ENCODE measurements at regions not wholly inside any gene's neighbourhood (a gene's known extent, or its start where the extent isn't known, plus 50 kb on each side); places are given as distances from the start of the nearest gene placed in this dataset.
"Not testable (repeated sequence)": the region's sequence is repeated elsewhere in the genome, so short reads cannot be mapped to it uniquely, and the experiment has no call there.

GRCh38 chr7:76901944-76902710 lies 130.0 kb downstream of the SPDYE17 start:
- H3K36me3 Mint-ChIP-seq (ENCODE audit: low read depth); H3K27ac Mint-ChIP-seq; H3K4me3 Mint-ChIP-seq; CTCF ChIA-PET; H3K9me3 Mint-ChIP-seq; POLR2A ChIA-PET; DNase-seq; H3K4me1 Mint-ChIP-seq; H3K27me3 Mint-ChIP-seq: not testable (repeated sequence)

GRCh38 chr7:76898807-76899206 lies 133.4 kb downstream of the SPDYE17 start:
- H3K36me3 Mint-ChIP-seq (ENCODE audit: low read depth); H3K4me3 Mint-ChIP-seq; H3K4me1 Mint-ChIP-seq; DNase-seq; H3K9me3 Mint-ChIP-seq; H3K27me3 Mint-ChIP-seq; H3K27ac Mint-ChIP-seq; CTCF ChIA-PET; POLR2A ChIA-PET: not testable (repeated sequence)

GRCh38 chr7:76897007-76897406 lies 135.2 kb downstream of the SPDYE17 start:
- H3K9me3 Mint-ChIP-seq; H3K27ac Mint-ChIP-seq; CTCF ChIA-PET; POLR2A ChIA-PET; H3K4me3 Mint-ChIP-seq; H3K4me1 Mint-ChIP-seq; H3K36me3 Mint-ChIP-seq (ENCODE audit: low read depth); H3K27me3 Mint-ChIP-seq; DNase-seq: not testable (repeated sequence)

GRCh38 chr7:76895696-76896095 lies 136.5 kb downstream of the SPDYE17 start:
- H3K27ac Mint-ChIP-seq; POLR2A ChIA-PET; H3K27me3 Mint-ChIP-seq; H3K4me3 Mint-ChIP-seq; H3K4me1 Mint-ChIP-seq; CTCF ChIA-PET; H3K9me3 Mint-ChIP-seq; H3K36me3 Mint-ChIP-seq (ENCODE audit: low read depth); DNase-seq: not testable (repeated sequence)

GRCh38 chr7:76891771-76892170 lies 140.4 kb downstream of the SPDYE17 start:
- POLR2A ChIA-PET, H3K27ac Mint-ChIP-seq: not testable (repeated sequence)

GRCh38 chr7:76879733-76880288 lies 152.3 kb downstream of the SPDYE17 start:
- H3K27ac Mint-ChIP-seq; POLR2A ChIA-PET; H3K9me3 Mint-ChIP-seq; H3K4me1 Mint-ChIP-seq; H3K36me3 Mint-ChIP-seq (ENCODE audit: low read depth); CTCF ChIA-PET; DNase-seq; H3K4me3 Mint-ChIP-seq: not testable (repeated sequence)
- H3K27me3 Mint-ChIP-seq = peaks cover 11% of the 10 kb centered on the region

More at GRCh38 chr7:76891771-76892170, 140.4 kb downstream of the SPDYE17 start:
- DNase-seq; H3K4me3 Mint-ChIP-seq; CTCF ChIA-PET; H3K36me3 Mint-ChIP-seq (ENCODE audit: low read depth); H3K4me1 Mint-ChIP-seq; H3K9me3 Mint-ChIP-seq; H3K27me3 Mint-ChIP-seq: not testable (repeated sequence)

GRCh38 chr7:76875760-76876159 lies 156.4 kb downstream of the SPDYE17 start:
- H3K4me1 Mint-ChIP-seq; H3K27ac Mint-ChIP-seq; H3K36me3 Mint-ChIP-seq (ENCODE audit: low read depth); H3K9me3 Mint-ChIP-seq; H3K27me3 Mint-ChIP-seq; H3K4me3 Mint-ChIP-seq; CTCF ChIA-PET; DNase-seq; POLR2A ChIA-PET: not testable (repeated sequence)

GRCh38 chr7:76870504-76870808 lies 161.7 kb downstream of the SPDYE17 start:
- H3K27ac Mint-ChIP-seq; POLR2A ChIA-PET; H3K27me3 Mint-ChIP-seq; H3K4me3 Mint-ChIP-seq; H3K36me3 Mint-ChIP-seq (ENCODE audit: low read depth); DNase-seq; CTCF ChIA-PET; H3K4me1 Mint-ChIP-seq; H3K9me3 Mint-ChIP-seq: not testable (repeated sequence)

- H3K4me1 Mint-ChIP-seq; H3K36me3 Mint-ChIP-seq (ENCODE audit: low read depth); POLR2A ChIA-PET; H3K4me3 Mint-ChIP-seq; DNase-seq; H3K9me3 Mint-ChIP-seq; H3K27ac Mint-ChIP-seq; CTCF ChIA-PET: not testable (repeated sequence)
- peaks cover 12% of the 10 kb centered on the region for H3K27me3 Mint-ChIP-seq
Observed at GRCh38 chr7:76867364-76867889, 164.7 kb downstream of the SPDYE17 start.

GRCh38 chr7:76863150-76863773 lies 168.9 kb downstream of the SPDYE17 start:
- H3K27ac Mint-ChIP-seq; CTCF ChIA-PET; POLR2A ChIA-PET; DNase-seq; H3K9me3 Mint-ChIP-seq; H3K36me3 Mint-ChIP-seq (ENCODE audit: low read depth); H3K4me3 Mint-ChIP-seq; H3K4me1 Mint-ChIP-seq: not testable (repeated sequence)
- H3K27me3 Mint-ChIP-seq = peaks cover 13% of the 10 kb centered on the region

- H3K27ac Mint-ChIP-seq; H3K36me3 Mint-ChIP-seq (ENCODE audit: low read depth); H3K4me1 Mint-ChIP-seq; CTCF ChIA-PET; H3K9me3 Mint-ChIP-seq; POLR2A ChIA-PET; DNase-seq; H3K4me3 Mint-ChIP-seq: not testable (repeated sequence)
- H3K27me3 Mint-ChIP-seq = peaks cover 13% of the 10 kb centered on the region
Observed at GRCh38 chr7:76862241-76862640, 169.9 kb downstream of the SPDYE17 start.

- POLR2A ChIA-PET; H3K9me3 Mint-ChIP-seq; H3K27ac Mint-ChIP-seq; H3K4me1 Mint-ChIP-seq; H3K4me3 Mint-ChIP-seq; H3K36me3 Mint-ChIP-seq (ENCODE audit: low read depth); CTCF ChIA-PET; DNase-seq; H3K27me3 Mint-ChIP-seq: not testable (repeated sequence)
Observed at GRCh38 chr7:76859933-76860332, 172.2 kb downstream of the SPDYE17 start.

- H3K36me3 Mint-ChIP-seq (ENCODE audit: low read depth); H3K27me3 Mint-ChIP-seq; POLR2A ChIA-PET; H3K4me3 Mint-ChIP-seq; H3K4me1 Mint-ChIP-seq; DNase-seq; CTCF ChIA-PET; H3K9me3 Mint-ChIP-seq; H3K27ac Mint-ChIP-seq: not testable (repeated sequence)
Observed at GRCh38 chr7:76854631-76855030, 177.5 kb downstream of the SPDYE17 start.

Data from activated CD4-positive, alpha-beta memory T cell treated with anti-CD3 and anti-CD28 coated beads, Interleukin-2, amount 10 ng/mL, durations not matched to agents 7 days and 5 days (primary cell).